ENCODE measurements at regions not wholly inside any gene's neighbourhood (a gene's known extent, or its start where the extent isn't known, plus 50 kb on each side); places are given as distances from the start of the nearest gene placed in this dataset.

GRCh38 chr4:173913496-173913895, 370.0 kb downstream of the FBXO8 start:
- Histone ChIP-seq H3K36me3 (no peaks in the 10 kb centered on the region), H3K27me3 (no peaks in the 10 kb centered on the region), H3K4me3 (no peak overlapping the region), H3K4me1 (no peaks in the 10 kb centered on the region), H3K27ac (no peak overlapping the region), H3K9me3 (no peaks in the 10 kb centered on the region)
- 76% methylated on average over 6 of the region's 6 CpGs for WGBS
- TF ChIP-seq POLR2AphosphoS5 (IDR thresholded peaks at IDR 0.05), result no peak
- no peak for TF ChIP-seq POLR2A (IDR thresholded peaks at IDR 0.05)
- no peak for TF ChIP-seq EP300 (IDR thresholded peaks at IDR 0.05)
- TF ChIP-seq, protein P1, sequence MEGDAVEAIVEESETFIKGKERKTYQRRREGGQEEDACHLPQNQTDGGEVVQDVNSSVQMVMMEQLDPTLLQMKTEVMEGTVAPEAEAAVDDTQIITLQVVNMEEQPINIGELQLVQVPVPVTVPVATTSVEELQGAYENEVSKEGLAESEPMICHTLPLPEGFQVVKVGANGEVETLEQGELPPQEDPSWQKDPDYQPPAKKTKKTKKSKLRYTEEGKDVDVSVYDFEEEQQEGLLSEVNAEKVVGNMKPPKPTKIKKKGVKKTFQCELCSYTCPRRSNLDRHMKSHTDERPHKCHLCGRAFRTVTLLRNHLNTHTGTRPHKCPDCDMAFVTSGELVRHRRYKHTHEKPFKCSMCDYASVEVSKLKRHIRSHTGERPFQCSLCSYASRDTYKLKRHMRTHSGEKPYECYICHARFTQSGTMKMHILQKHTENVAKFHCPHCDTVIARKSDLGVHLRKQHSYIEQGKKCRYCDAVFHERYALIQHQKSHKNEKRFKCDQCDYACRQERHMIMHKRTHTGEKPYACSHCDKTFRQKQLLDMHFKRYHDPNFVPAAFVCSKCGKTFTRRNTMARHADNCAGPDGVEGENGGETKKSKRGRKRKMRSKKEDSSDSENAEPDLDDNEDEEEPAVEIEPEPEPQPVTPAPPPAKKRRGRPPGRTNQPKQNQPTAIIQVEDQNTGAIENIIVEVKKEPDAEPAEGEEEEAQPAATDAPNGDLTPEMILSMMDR (IDR thresholded peaks at IDR 0.05), result no peak
- DNase-seq (ENCODE audit: low spot score in 2 of 2), result no peak

DNA sequence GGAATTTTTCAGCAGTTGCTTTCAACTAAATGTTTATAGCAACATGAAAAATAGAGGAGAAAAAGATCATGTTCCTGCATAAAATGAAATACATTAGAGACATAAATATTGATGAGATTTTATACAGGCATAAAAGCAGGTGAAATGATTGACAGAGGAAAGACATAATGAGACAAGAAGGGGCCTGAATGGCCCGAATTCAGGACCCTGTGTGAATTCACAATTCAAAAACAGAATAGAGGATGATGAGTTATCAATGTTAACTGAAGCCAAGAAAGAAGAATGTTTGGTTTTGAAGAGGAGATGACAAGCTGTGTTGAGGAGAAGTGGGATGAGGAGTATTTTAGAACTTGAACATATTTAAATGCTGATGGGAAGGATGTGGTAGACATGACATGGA, 371.1 kb downstream of the FBXO8 start:
- no peak for DNase-seq (ENCODE audit: low spot score in 2 of 2)

GRCh38 chr4:173910891-173911290, 372.6 kb downstream of the FBXO8 start:
- 82% methylated on average over 4 of the region's 4 CpGs for WGBS
- no peak overlapping the region for H3K4me3 ChIP-seq
- no peaks in the 10 kb centered on the region for H3K36me3 ChIP-seq
- no peaks in the 10 kb centered on the region for H3K4me1 ChIP-seq
- TF ChIP-seq EP300 (IDR thresholded peaks at IDR 0.05) (no peak), POLR2AphosphoS5 (IDR thresholded peaks at IDR 0.05) (no peak), POLR2A (IDR thresholded peaks at IDR 0.05) (no peak)
- TF ChIP-seq, protein P1 (IDR thresholded peaks at IDR 0.05), result no peak
- no peak overlapping the region for H3K27ac ChIP-seq
- no peaks in the 10 kb centered on the region for H3K9me3 ChIP-seq
- no peaks in the 10 kb centered on the region for H3K27me3 ChIP-seq
- no peak for DNase-seq (ENCODE audit: low spot score in 2 of 2)

More for the DNA sequence above, 371.1 kb downstream of the FBXO8 start:
- WGBS, result 75% methylated on average over 1 of the region's 1 CpG
- H3K36me3 ChIP-seq, result no peaks in the 10 kb centered on the region
- no peaks in the 10 kb centered on the region for H3K27me3 ChIP-seq
- H3K9me3 ChIP-seq, result no peaks in the 10 kb centered on the region
- no peak overlapping the region for H3K4me3 ChIP-seq
- H3K4me1 ChIP-seq, result no peaks in the 10 kb centered on the region
- TF ChIP-seq POLR2AphosphoS5 (IDR thresholded peaks at IDR 0.05), result no peak
- TF ChIP-seq POLR2A (IDR thresholded peaks at IDR 0.05), result no peak
- TF ChIP-seq EP300 (IDR thresholded peaks at IDR 0.05), result no peak
- TF ChIP-seq, protein P1 (IDR thresholded peaks at IDR 0.05), result no peak
- H3K27ac ChIP-seq, result no peak overlapping the region

GRCh38 chr4:173909294-173909693, 374.2 kb downstream of the FBXO8 start:
- Histone ChIP-seq H3K4me1 (no peaks in the 10 kb centered on the region), H3K27me3 (no peaks in the 10 kb centered on the region), H3K9me3 (no peaks in the 10 kb centered on the region), H3K36me3 (no peaks in the 10 kb centered on the region), H3K27ac (no peak overlapping the region), H3K4me3 (no peak overlapping the region)
- DNase-seq (ENCODE audit: low spot score in 2 of 2), result no peak
- 93% methylated on average over 3 of the region's 3 CpGs for WGBS
- no peak for TF ChIP-seq POLR2AphosphoS5 (IDR thresholded peaks at IDR 0.05)
- TF ChIP-seq, protein P1 (IDR thresholded peaks at IDR 0.05), result no peak
- no peak for TF ChIP-seq EP300 (IDR thresholded peaks at IDR 0.05)
- no peak for TF ChIP-seq POLR2A (IDR thresholded peaks at IDR 0.05)

- no peak for TF ChIP-seq POLR2A (IDR thresholded peaks at IDR 0.05)
- TF ChIP-seq, protein P1 (IDR thresholded peaks at IDR 0.05), result no peak
- no peak for TF ChIP-seq EP300 (IDR thresholded peaks at IDR 0.05)
- TF ChIP-seq POLR2AphosphoS5 (IDR thresholded peaks at IDR 0.05), result no peak
- WGBS, result 96% methylated on average over 2 of the region's 2 CpGs
- H3K4me1 ChIP-seq, result no peaks in the 10 kb centered on the region
These were observed 369.8 kb upstream of the HAND2 start for GRCh38 chr4:173899813-173900212.

More at GRCh38 chr4:173899813-173900212, 369.8 kb upstream of the HAND2 start:
- Histone ChIP-seq H3K4me3 (no peak overlapping the region), H3K36me3 (no peaks in the 10 kb centered on the region), H3K27ac (no peak overlapping the region), H3K27me3 (no peaks in the 10 kb centered on the region), H3K9me3 (no peaks in the 10 kb centered on the region)
- no peak for DNase-seq (ENCODE audit: low spot score in 2 of 2)
